Muscle of leg (tissue), 3 donors: ENCODE measurements at regions not wholly inside any gene's neighbourhood (a gene's known extent, or its start where the extent isn't known, plus 50 kb on each side); places are given as distances from the start of the nearest gene placed in this dataset.

Source experiments
- DNase-seq: peaks from one replicate; pipeline ENCODE4 v3.0.0; 2013
- H3K27ac ChIP-seq: one replicate; pipeline ENCODE4 v1.5.1; 2013; ENCODE audit warnings: mild to moderate bottlenecking, low read length, control low read depth
- H3K27me3 ChIP-seq: one replicate; pipeline ENCODE4 v1.6.1; 2013; ENCODE audit warnings: low read length; ENCODE audit not compliant: control insufficient read depth, insufficient read depth
- H3K36me3 ChIP-seq: one replicate; pipeline ENCODE4 v1.6.1; 2013; ENCODE audit warnings: low read length; ENCODE audit not compliant: control insufficient read depth, insufficient read depth
- H3K4me1 ChIP-seq: one replicate; pipeline ENCODE4 v1.6.1; 2013; ENCODE audit warnings: low read length; ENCODE audit not compliant: control insufficient read depth, insufficient read depth
- H3K4me3 ChIP-seq: one replicate; pipeline ENCODE4 v1.5.1; 2013; ENCODE audit warnings: low read length, control low read depth
- H3K9me3 ChIP-seq: replicated peaks from 2 replicates; pipeline ENCODE4 v1.6.1; 2013; ENCODE audit warnings: low read depth, low read length; ENCODE audit not compliant: control insufficient read depth
- WGBS: methylation state at CpG from one replicate; pipeline ENCODE4 v1.1.5; 2013; ENCODE audit warnings: missing lambda C conversion rate; ENCODE audit not compliant: insufficient coverage; 5-methylcytosine and 5-hydroxymethylcytosine counted together

DNA sequence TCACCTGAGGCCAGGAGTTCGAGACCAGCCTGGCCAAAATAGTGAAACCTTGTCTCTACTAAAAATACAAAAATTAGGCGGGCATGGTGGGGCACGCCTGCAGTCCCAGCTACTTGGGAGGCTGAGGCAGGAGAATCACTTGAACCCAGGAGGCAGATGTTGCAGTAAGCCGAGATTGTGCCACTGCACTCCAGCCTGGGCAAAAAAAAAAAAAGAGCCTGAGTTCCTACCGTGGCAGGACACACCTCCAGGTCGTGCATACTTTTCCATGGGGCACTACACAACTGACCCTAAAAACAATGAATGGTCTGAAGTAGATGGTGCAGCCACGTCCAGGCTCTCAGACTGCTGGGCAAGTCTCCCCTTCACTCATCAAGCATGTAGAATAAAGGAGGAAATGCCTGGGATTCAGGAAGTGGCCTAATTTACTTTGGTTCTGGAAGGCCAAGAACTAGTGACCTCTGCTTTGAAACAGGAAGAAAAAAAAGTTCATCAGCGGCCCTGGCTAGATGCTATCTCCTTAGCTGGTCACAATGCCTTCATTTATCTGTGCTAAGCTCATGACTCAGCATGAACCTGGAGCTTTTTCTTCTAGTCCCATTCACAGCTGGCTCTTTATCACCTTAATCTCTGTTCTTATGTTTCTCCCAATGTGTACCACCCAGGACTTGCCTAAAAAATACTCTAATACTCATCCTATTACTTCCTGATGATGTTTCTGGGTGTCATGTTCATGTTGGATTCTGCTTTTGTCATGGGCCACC is 55.8 kb upstream of the OR6J1 start:
- 80% methylated on average over 5 of the region's 8 CpGs for WGBS
- Histone ChIP-seq H3K4me3 (no peak overlapping the region), H3K36me3 (no peaks in the 10 kb centered on the region), H3K4me1 (no peaks in the 10 kb centered on the region), H3K27ac (no peak overlapping the region), H3K9me3 (no peaks in the 10 kb centered on the region), H3K27me3 (peaks cover 10% of the 10 kb centered on the region)
- peak; percentile 3 for DNase-seq

GRCh38 chr14:22713631-22713950 is 52.9 kb upstream of the OXA1L start:
- H3K4me1 ChIP-seq = no peaks in the 10 kb centered on the region
- no peaks in the 10 kb centered on the region for H3K36me3 ChIP-seq
- H3K4me3 ChIP-seq = peak overlapping the region; percentile 16
- no peak for DNase-seq
- peaks cover 9% of the 10 kb centered on the region for H3K27me3 ChIP-seq
- no peak overlapping the region for H3K27ac ChIP-seq
- no peaks in the 10 kb centered on the region for H3K9me3 ChIP-seq
- 53% methylated on average over 3 of the region's 9 CpGs for WGBS

GRCh38 chr14:22715186-22715812 is 51.2 kb upstream of the OXA1L start:
- Histone ChIP-seq H3K9me3 (no peaks in the 10 kb centered on the region), H3K4me1 (no peaks in the 10 kb centered on the region), H3K4me3 (no peak overlapping the region), H3K27ac (no peak overlapping the region), H3K27me3 (peaks cover 12% of the 10 kb centered on the region), H3K36me3 (no peaks in the 10 kb centered on the region)
- DNase-seq = no peak
- no CpG with 5 or more reads among the region's 8 CpGs for WGBS

DNA sequence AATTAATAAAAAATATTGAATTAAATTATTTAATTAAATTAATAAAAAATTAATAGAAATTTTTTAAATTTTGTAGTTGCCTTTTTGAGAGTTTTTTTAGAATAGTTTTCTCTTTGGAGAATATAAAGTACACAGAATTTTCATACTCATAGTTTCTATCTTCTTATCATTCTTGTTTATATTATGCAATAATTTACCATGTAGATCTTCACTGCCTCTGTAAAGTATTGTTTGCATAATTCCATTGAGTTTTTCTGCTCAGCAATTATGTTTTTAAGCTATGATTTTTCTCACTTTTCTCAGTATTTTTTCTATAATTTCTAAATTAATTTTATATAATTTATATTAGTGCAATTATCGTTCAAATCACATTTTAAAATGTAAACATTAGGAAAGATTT is 50.6 kb upstream of the OXA1L start:
- no CpG with 5 or more reads among the region's 1 CpG for WGBS

More for the DNA sequence above, 50.6 kb upstream of the OXA1L start:
- H3K27ac ChIP-seq = no peak overlapping the region
- peaks cover 12% of the 10 kb centered on the region for H3K27me3 ChIP-seq
- no peak overlapping the region for H3K4me3 ChIP-seq
- no peak for DNase-seq
- no peaks in the 10 kb centered on the region for H3K36me3 ChIP-seq
- H3K4me1 ChIP-seq = no peaks in the 10 kb centered on the region
- H3K9me3 ChIP-seq = no peaks in the 10 kb centered on the region
